ENCODE measurements at regions not wholly inside any gene's neighbourhood (a gene's known extent, or its start where the extent isn't known, plus 50 kb on each side); places are given as distances from the start of the nearest gene placed in this dataset.

DNA sequence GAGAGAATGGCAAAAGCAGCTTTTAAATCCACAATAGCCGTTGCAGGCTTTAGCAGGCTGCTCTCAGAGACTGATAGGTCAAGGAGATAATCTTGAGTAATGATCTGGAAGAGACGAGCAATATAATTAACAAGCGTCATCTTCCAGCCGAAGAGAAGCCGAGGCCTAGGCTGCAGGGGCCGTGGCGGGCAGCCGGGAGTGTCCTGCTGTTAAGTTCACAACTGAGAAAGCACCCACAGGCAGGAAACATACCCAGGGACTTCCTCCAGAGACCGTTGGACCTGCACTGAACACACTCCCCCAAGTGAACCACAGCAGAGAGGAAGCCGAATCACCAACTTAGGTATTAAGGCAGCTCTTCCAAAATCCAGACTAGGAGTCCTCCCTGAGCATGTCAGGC lies 182.3 kb downstream of the IRX2 start:
- TF ChIP-seq CTCF (IDR thresholded peaks at IDR 0.05; ENCODE audit: poor library complexity, severe bottlenecking) (no peak), TAF1 (IDR thresholded peaks at IDR 0.05; ENCODE audit: low read depth) (no peak)

Data from neural cell (in vitro differentiated cells).